ENCODE measurements at regions not wholly inside any gene's neighbourhood (a gene's known extent, or its start where the extent isn't known, plus 50 kb on each side); places are given as distances from the start of the nearest gene placed in this dataset.

DNA sequence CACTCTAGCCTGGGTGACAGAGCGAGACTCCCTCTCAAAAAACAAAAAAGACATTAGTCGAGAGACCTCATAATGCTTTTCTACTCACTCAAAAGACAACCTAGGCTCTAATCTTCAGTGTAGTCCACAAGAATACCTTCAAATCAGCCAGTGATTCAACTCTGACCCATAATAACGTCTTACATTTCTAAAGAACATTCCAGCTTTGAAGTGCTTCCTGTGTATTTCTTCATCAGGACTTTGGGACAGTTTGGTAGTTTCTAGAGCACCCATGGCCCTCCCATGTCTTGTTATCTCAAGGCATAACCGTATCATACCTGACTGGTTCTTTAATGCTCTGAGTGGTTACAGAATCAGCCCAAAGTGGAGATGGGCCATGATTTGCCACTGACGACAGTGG lies 221.3 kb downstream of the SKIDA1 start:
- no peak overlapping the region for H3K27ac ChIP-seq
- intact Hi-C loops (cut with DNase I; ENCODE audit: low total_unique reads): no loop called here
- no peaks in the 10 kb centered on the region for H3K9me3 ChIP-seq
- TF ChIP-seq POLR2AphosphoS5 (IDR thresholded peaks at IDR 0.05): no peak
- TF ChIP-seq, protein P1, sequence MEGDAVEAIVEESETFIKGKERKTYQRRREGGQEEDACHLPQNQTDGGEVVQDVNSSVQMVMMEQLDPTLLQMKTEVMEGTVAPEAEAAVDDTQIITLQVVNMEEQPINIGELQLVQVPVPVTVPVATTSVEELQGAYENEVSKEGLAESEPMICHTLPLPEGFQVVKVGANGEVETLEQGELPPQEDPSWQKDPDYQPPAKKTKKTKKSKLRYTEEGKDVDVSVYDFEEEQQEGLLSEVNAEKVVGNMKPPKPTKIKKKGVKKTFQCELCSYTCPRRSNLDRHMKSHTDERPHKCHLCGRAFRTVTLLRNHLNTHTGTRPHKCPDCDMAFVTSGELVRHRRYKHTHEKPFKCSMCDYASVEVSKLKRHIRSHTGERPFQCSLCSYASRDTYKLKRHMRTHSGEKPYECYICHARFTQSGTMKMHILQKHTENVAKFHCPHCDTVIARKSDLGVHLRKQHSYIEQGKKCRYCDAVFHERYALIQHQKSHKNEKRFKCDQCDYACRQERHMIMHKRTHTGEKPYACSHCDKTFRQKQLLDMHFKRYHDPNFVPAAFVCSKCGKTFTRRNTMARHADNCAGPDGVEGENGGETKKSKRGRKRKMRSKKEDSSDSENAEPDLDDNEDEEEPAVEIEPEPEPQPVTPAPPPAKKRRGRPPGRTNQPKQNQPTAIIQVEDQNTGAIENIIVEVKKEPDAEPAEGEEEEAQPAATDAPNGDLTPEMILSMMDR (IDR thresholded peaks at IDR 0.05): no peak
- TF ChIP-seq EP300 (IDR thresholded peaks at IDR 0.05): no peak
- no peak for TF ChIP-seq POLR2A (IDR thresholded peaks at IDR 0.05)
- no peaks in the 10 kb centered on the region for H3K36me3 ChIP-seq
- H3K27me3 ChIP-seq: no peaks in the 10 kb centered on the region
- no peaks in the 10 kb centered on the region for H3K4me1 ChIP-seq
- 61 to 71% (median 61%) methylated on average over 5 of the region's 5 CpGs for WGBS, 5 donors
- H3K4me3 ChIP-seq: no peak overlapping the region
- DNase-seq: no peak

GRCh38 chr10:21300551-21300950 lies 224.9 kb downstream of the SKIDA1 start:
- H3K36me3 ChIP-seq: no peaks in the 10 kb centered on the region
- no peak overlapping the region for H3K4me3 ChIP-seq
- TF ChIP-seq EP300 (IDR thresholded peaks at IDR 0.05): no peak
- no peak for TF ChIP-seq POLR2AphosphoS5 (IDR thresholded peaks at IDR 0.05)
- no peak for TF ChIP-seq POLR2A (IDR thresholded peaks at IDR 0.05)
- TF ChIP-seq, protein P1 (IDR thresholded peaks at IDR 0.05): no peak
- H3K27me3 ChIP-seq: no peaks in the 10 kb centered on the region
- no peaks in the 10 kb centered on the region for H3K9me3 ChIP-seq
- no peak overlapping the region for H3K27ac ChIP-seq
- WGBS, 5 donors: 69 to 82% (median 77%) methylated on average over 1 of the region's 1 CpG
- no peaks in the 10 kb centered on the region for H3K4me1 ChIP-seq
- DNase-seq: no peak
- intact Hi-C loops (cut with DNase I; ENCODE audit: low total_unique reads): no loop called here

DNA sequence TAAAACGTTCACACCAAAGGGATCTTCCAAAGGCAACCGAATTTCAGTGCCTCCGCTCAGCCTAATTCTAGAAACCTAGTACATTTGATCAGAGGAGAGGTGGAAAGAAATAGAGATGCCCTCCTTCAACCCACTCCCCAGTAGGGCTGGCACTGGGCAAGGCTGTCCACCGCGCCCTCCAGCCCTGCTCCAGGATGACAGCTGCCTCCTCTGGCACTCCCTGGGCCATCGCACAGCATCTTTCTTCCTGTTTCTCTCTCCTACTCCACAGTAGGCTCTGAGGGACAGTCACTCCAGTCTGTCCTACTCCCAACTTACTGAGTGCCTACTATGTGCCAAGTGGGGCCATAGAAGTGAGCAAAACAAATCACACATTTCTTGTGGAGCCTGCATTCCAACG lies 226.2 kb downstream of the SKIDA1 start:
- H3K27me3 ChIP-seq: no peaks in the 10 kb centered on the region
- 85 to 90% (median 87%) methylated on average over 7 of the region's 7 CpGs for WGBS, 5 donors
- no peak for DNase-seq
- intact Hi-C loops (cut with DNase I; ENCODE audit: low total_unique reads): no loop called here
- H3K4me1 ChIP-seq: no peaks in the 10 kb centered on the region
- no peak overlapping the region for H3K27ac ChIP-seq
- H3K9me3 ChIP-seq: no peaks in the 10 kb centered on the region
- TF ChIP-seq, protein P1 (IDR thresholded peaks at IDR 0.05): no peak
- no peak for TF ChIP-seq EP300 (IDR thresholded peaks at IDR 0.05)
- TF ChIP-seq POLR2A (IDR thresholded peaks at IDR 0.05): no peak
- TF ChIP-seq POLR2AphosphoS5 (IDR thresholded peaks at IDR 0.05): no peak
- no peak overlapping the region for H3K4me3 ChIP-seq
- no peaks in the 10 kb centered on the region for H3K36me3 ChIP-seq

DNA sequence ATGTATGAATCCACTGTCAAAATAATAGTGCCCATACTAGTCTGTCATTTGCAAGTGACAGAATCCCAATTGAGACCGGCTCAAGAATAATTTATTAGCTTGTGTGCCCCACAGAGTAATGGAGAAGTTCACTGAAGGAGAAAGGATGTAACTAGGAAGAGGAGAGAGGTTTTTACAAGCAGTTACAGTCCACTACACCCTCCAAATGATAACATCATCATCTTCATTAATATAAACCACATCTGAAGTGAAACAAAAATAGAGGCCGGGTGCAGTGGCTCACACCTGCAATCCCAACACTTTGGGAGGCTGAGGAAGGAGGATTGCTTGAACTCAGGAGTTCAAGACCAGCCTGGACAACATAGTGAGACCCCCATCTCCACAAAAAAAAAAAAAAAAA lies 226.8 kb downstream of the SKIDA1 start:
- WGBS, 5 donors: 84 to 91% (median 85%) methylated on average over 2 of the region's 2 CpGs
- DNase-seq: no peak
- Histone ChIP-seq H3K4me1 (peaks cover 0 to 1% (median under 1%) of the 10 kb centered on the region in 4 donors), H3K36me3 (no peaks in the 10 kb centered on the region), H3K9me3 (no peaks in the 10 kb centered on the region), H3K4me3 (no peak overlapping the region), H3K27ac (no peak overlapping the region), H3K27me3 (no peaks in the 10 kb centered on the region)
- intact Hi-C loops (cut with DNase I; ENCODE audit: low total_unique reads): no loop called here
- TF ChIP-seq POLR2A (IDR thresholded peaks at IDR 0.05) (no peak), EP300 (IDR thresholded peaks at IDR 0.05) (no peak), POLR2AphosphoS5 (IDR thresholded peaks at IDR 0.05) (no peak)
- TF ChIP-seq, protein P1 (IDR thresholded peaks at IDR 0.05): no peak

All from stomach (tissue), 8 donors.